ENCODE measurements at regions not wholly inside any gene's neighbourhood (a gene's known extent, or its start where the extent isn't known, plus 50 kb on each side); places are given as distances from the start of the nearest gene placed in this dataset. TPM values are rescaled to one million over a fixed set of nuclear protein-coding genes. Genes with fewer than 3 reads are reported as not detected.
"Not testable (repeated sequence)": the region's sequence is repeated elsewhere in the genome, so short reads cannot be mapped to it uniquely, and the experiment has no call there.

GRCh38 chr17:77089124-77089490, 51.7 kb upstream of the SEC14L1 start:
- Histone ChIP-seq H3K9me3 (ENCODE audit: low read depth) (no peaks in the 10 kb centered on the region), H3K27ac (no peak overlapping the region), H3K4me2 (peak overlapping the region; percentile 89), H4K20me1 (ENCODE audit: low read depth) (no peaks in the 10 kb centered on the region), H3K4me1 (no peaks in the 10 kb centered on the region), H3K79me2 (ENCODE audit: low read depth) (peaks cover 34% of the 10 kb centered on the region), H3K27me3 (no peaks in the 10 kb centered on the region), H2AFZ (replicated peaks) (no peak overlapping the region), H3F3A (ENCODE audit: low read depth) (peaks cover 7% of the 10 kb centered on the region), H3K4me3 (peak overlapping the region; percentile 73), H3K36me3 (no peaks in the 10 kb centered on the region), H3K9ac (peak overlapping the region; percentile 74)
- Mint-ChIP-seq H3K4me1 (peaks cover 23% of the 10 kb centered on the region), H3K36me3 (peaks cover 14% of the 10 kb centered on the region), H3K9me3 (no peaks in the 10 kb centered on the region), H3K4me3 (peak overlapping the region; percentile 95), H3K27me3 (ENCODE audit: insufficient read depth, low read depth) (peaks cover 3% of the 10 kb centered on the region), H3K27ac (peak overlapping the region; percentile 96)
- DNase-seq (ENCODE audit: low spot score) = no peak
- no peak for TF ChIP-seq EZH2 (IDR thresholded peaks at IDR 0.05)
- TF ChIP-seq EZH2phosphoT487 (IDR thresholded peaks at IDR 0.05) = no peak
- TF ChIP-seq, protein P1, sequence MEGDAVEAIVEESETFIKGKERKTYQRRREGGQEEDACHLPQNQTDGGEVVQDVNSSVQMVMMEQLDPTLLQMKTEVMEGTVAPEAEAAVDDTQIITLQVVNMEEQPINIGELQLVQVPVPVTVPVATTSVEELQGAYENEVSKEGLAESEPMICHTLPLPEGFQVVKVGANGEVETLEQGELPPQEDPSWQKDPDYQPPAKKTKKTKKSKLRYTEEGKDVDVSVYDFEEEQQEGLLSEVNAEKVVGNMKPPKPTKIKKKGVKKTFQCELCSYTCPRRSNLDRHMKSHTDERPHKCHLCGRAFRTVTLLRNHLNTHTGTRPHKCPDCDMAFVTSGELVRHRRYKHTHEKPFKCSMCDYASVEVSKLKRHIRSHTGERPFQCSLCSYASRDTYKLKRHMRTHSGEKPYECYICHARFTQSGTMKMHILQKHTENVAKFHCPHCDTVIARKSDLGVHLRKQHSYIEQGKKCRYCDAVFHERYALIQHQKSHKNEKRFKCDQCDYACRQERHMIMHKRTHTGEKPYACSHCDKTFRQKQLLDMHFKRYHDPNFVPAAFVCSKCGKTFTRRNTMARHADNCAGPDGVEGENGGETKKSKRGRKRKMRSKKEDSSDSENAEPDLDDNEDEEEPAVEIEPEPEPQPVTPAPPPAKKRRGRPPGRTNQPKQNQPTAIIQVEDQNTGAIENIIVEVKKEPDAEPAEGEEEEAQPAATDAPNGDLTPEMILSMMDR (IDR thresholded peaks at IDR 0.05) = no peak

- not testable (repeated sequence) for H3K9me3 ChIP-seq (ENCODE audit: low read depth); H3K9me3 Mint-ChIP-seq; H3K36me3 ChIP-seq; H3K27ac ChIP-seq; H3K27me3 ChIP-seq; DNase-seq (ENCODE audit: low spot score); H2AFZ ChIP-seq (replicated peaks); H3K27me3 Mint-ChIP-seq (ENCODE audit: insufficient read depth, low read depth); H3K27ac Mint-ChIP-seq; H4K20me1 ChIP-seq (ENCODE audit: low read depth); H3F3A ChIP-seq (ENCODE audit: low read depth); H3K4me1 ChIP-seq; H3K9ac ChIP-seq
- peaks cover 23% of the 10 kb centered on the region for H3K4me1 Mint-ChIP-seq
- Histone ChIP-seq H3K4me3 (peak overlapping the region; percentile 73), H3K4me2 (peak overlapping the region; percentile 89), H3K79me2 (ENCODE audit: low read depth) (peaks cover 34% of the 10 kb centered on the region)
- peaks cover 17% of the 10 kb centered on the region for H3K36me3 Mint-ChIP-seq
- peak overlapping the region; percentile 95 for H3K4me3 Mint-ChIP-seq
Observed at GRCh38 chr17:77089949-77090348, 50.8 kb upstream of the SEC14L1 start.

DNA sequence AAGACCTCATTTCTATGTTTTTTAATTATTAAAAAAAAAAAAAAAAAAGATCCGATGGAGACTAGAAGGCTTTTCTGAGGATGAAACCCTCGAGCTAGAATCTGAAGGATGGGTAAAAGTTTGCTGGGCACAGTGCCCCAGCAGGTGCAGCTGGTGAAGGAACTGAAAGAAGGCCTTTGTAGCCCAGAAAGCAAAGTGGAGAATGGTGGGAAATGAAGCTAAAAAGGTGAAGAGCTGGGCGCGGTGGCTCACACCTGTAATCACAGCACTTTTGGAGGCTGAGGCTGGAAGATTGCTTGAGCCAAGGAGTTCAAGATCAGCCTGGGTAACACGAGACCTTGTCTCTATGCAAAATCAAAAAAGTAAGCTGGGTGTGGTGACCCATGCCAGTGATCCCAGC, 50.3 kb upstream of the SEC14L1 start:
- Mint-ChIP-seq H3K9me3 (no peaks in the 10 kb centered on the region), H3K27ac (no peak overlapping the region), H3K4me3 (peak overlapping the region; percentile 95), H3K4me1 (peaks cover 23% of the 10 kb centered on the region), H3K27me3 (ENCODE audit: insufficient read depth, low read depth) (peaks cover 3% of the 10 kb centered on the region), H3K36me3 (peaks cover 18% of the 10 kb centered on the region)
- Histone ChIP-seq H3K27ac (no peak overlapping the region), H3K36me3 (no peaks in the 10 kb centered on the region), H3K9ac (no peak overlapping the region), H3K27me3 (no peaks in the 10 kb centered on the region), H4K20me1 (ENCODE audit: low read depth) (no peaks in the 10 kb centered on the region), H3K4me1 (no peaks in the 10 kb centered on the region), H3K4me2 (no peak overlapping the region), H3K4me3 (no peak overlapping the region), H3K9me3 (ENCODE audit: low read depth) (no peaks in the 10 kb centered on the region), H3F3A (ENCODE audit: low read depth) (peaks cover 7% of the 10 kb centered on the region), H3K79me2 (ENCODE audit: low read depth) (peaks cover 34% of the 10 kb centered on the region), H2AFZ (replicated peaks) (no peak overlapping the region)
- no peak for TF ChIP-seq EZH2phosphoT487 (IDR thresholded peaks at IDR 0.05)
- TF ChIP-seq EZH2 (IDR thresholded peaks at IDR 0.05) = no peak
- TF ChIP-seq, protein P1 (IDR thresholded peaks at IDR 0.05) = no peak
- DNase-seq (ENCODE audit: low spot score) = no peak

Small RNA genes lying in the stretch of these regions (microRNA-seq; reads per million reads assigned to microRNA genes)
- 0.91 reads per million for gene MIR6516

Small RNA genes lying in the stretch of these regions (small RNA-seq; reads per million reads assigned to genes)
- not detected for gene RF00017
- gene SCARNA16 = not detected

Measured in neural progenitor cell (in vitro differentiated cells).